ENCODE measurements at regions not wholly inside any gene's neighbourhood (a gene's known extent, or its start where the extent isn't known, plus 50 kb on each side); places are given as distances from the start of the nearest gene placed in this dataset.

- H3K9me2 ChIP-seq, result no peaks in the 10 kb centered on the region
- ChIA-PET CTCF (no interaction called here), POLR2A (no interaction called here)
- H3K4me2 ChIP-seq, result no peak overlapping the region
- H3K4me3 ChIP-seq (ENCODE audit: low read depth in 2 of 2, low read length in 1 of 2), result no peak overlapping the region
- no peak for TF ChIP-seq RFX5 (IDR thresholded peaks at IDR 0.05; ENCODE audit: low read length)
- no peak for TF ChIP-seq GATA2 (CRISPR knock-in tag; IDR thresholded peaks at IDR 0.05)
- no peak for TF ChIP-seq USF1 (IDR thresholded peaks at IDR 0.05; ENCODE audit: borderline replicate concordance, low read depth)
- TF ChIP-seq GABPA (IDR thresholded peaks at IDR 0.05; ENCODE audit: low read depth), result no peak
- no peak for TF ChIP-seq TEAD4 (IDR thresholded peaks at IDR 0.05; ENCODE audit: borderline replicate concordance, insufficient read depth)
- no peak for TF ChIP-seq FOXJ3 (CRISPR knock-in tag; IDR thresholded peaks at IDR 0.05)
- TF ChIP-seq NRF1 (IDR thresholded peaks at IDR 0.05; ENCODE audit: low read depth, low read length), result no peak
- no peak for TF ChIP-seq RXRA (IDR thresholded peaks at IDR 0.05; ENCODE audit: borderline replicate concordance, low read depth)
- TF ChIP-seq TAF1 (IDR thresholded peaks at IDR 0.05; ENCODE audit: borderline replicate concordance, low read depth, low read length), result no peak
- TF ChIP-seq MXI1 (IDR thresholded peaks at IDR 0.05; ENCODE audit: low read depth, low read length), result no peak
- TF ChIP-seq FOSL2 (IDR thresholded peaks at IDR 0.05; ENCODE audit: borderline replicate concordance, low read depth), result no peak
- TF ChIP-seq RAD21 (IDR thresholded peaks at IDR 0.05; ENCODE audit: low read length), result no peak
- TF ChIP-seq SIN3A (IDR thresholded peaks at IDR 0.05; ENCODE audit: borderline replicate concordance, low read depth, low read length), result no peak
- no peak for TF ChIP-seq YY1 (IDR thresholded peaks at IDR 0.05; ENCODE audit: low read depth)
- no peak for TF ChIP-seq TCF12 (IDR thresholded peaks at IDR 0.05)
- TF ChIP-seq MAX (IDR thresholded peaks at IDR 0.05; ENCODE audit: low read depth), result no peak
- TF ChIP-seq JUND (IDR thresholded peaks at IDR 0.05), result no peak
- no peaks in the 10 kb centered on the region for H3F3A ChIP-seq (replicated peaks; ENCODE audit: insufficient read depth)
- H3K79me2 ChIP-seq (ENCODE audit: insufficient read depth), result no peaks in the 10 kb centered on the region
- H2AFZ ChIP-seq (ENCODE audit: low read depth), result no peak overlapping the region
- no peaks in the 10 kb centered on the region for H4K20me1 ChIP-seq (ENCODE audit: insufficient read depth)
- no peaks in the 10 kb centered on the region for H3K36me3 ChIP-seq (replicated peaks in 1 of 2; ENCODE audit: control insufficient read depth in 1 of 2, insufficient read depth in 2 of 2, low read length in 1 of 2)
- no peak overlapping the region for H3K27ac ChIP-seq (ENCODE audit: low read depth in 2 of 2, low read length in 1 of 2)
- WGBS (ENCODE audit: low lambda C conversion rate), result 22% methylated on average over 1 of the region's 1 CpG
- H3K9me3 ChIP-seq, result no peaks in the 10 kb centered on the region
- no peaks in the 10 kb centered on the region; a peak in 1 of 4 replicates for H3K4me1 ChIP-seq (ENCODE audit: control insufficient read depth in 1 of 2, insufficient read depth in 2 of 2, low read depth in 1 of 2, low read length in 1 of 2)
- no peak overlapping the region for H3K9ac ChIP-seq
- H3K27me3 ChIP-seq (ENCODE audit: insufficient read depth), result no peaks in the 10 kb centered on the region
- DNase-seq, result no peak
Observed at GRCh38 chr3:118228151-118228550, 806.5 kb downstream of the IGSF11 start.

- H3K36me3 ChIP-seq (replicated peaks in 1 of 2; ENCODE audit: control insufficient read depth in 1 of 2, insufficient read depth in 2 of 2, low read length in 1 of 2), result no peaks in the 10 kb centered on the region
- WGBS (ENCODE audit: low lambda C conversion rate), result 26% methylated on average over 1 of the region's 1 CpG
- DNase-seq, result no peak
Observed at GRCh38 chr3:118229196-118229595, 805.5 kb downstream of the IGSF11 start.

More at GRCh38 chr3:118229196-118229595, 805.5 kb downstream of the IGSF11 start:
- Histone ChIP-seq H3K9me3 (no peaks in the 10 kb centered on the region), H3K9ac (no peak overlapping the region), H4K20me1 (ENCODE audit: insufficient read depth) (no peaks in the 10 kb centered on the region), H3K9me2 (no peaks in the 10 kb centered on the region), H2AFZ (ENCODE audit: low read depth) (no peak overlapping the region), H3K27me3 (ENCODE audit: insufficient read depth) (no peaks in the 10 kb centered on the region), H3F3A (replicated peaks; ENCODE audit: insufficient read depth) (no peaks in the 10 kb centered on the region), H3K4me1 (ENCODE audit: control insufficient read depth in 1 of 2, insufficient read depth in 2 of 2, low read depth in 1 of 2, low read length in 1 of 2) (no peaks in the 10 kb centered on the region; a peak in 1 of 4 replicates), H3K4me2 (no peak overlapping the region), H3K4me3 (ENCODE audit: low read depth in 2 of 2, low read length in 1 of 2) (no peak overlapping the region), H3K27ac (ENCODE audit: low read depth in 2 of 2, low read length in 1 of 2) (no peak overlapping the region), H3K79me2 (ENCODE audit: insufficient read depth) (no peaks in the 10 kb centered on the region)
- ChIA-PET POLR2A (no interaction called here), CTCF (no interaction called here)
- TF ChIP-seq EZH2phosphoT487 (IDR thresholded peaks at IDR 0.05; ENCODE audit: borderline replicate concordance, low read depth) (no peak), USF2 (IDR thresholded peaks at IDR 0.05; ENCODE audit: borderline replicate concordance, low read depth, low read length) (no peak), USF1 (IDR thresholded peaks at IDR 0.05; ENCODE audit: borderline replicate concordance, low read depth) (no peak), IRF3 (IDR thresholded peaks at IDR 0.05; ENCODE audit: low read depth, low read length) (no peak), RXRA (IDR thresholded peaks at IDR 0.05; ENCODE audit: borderline replicate concordance, low read depth) (no peak), SMC3 (IDR thresholded peaks at IDR 0.05; ENCODE audit: low read depth, low read length) (no peak), FOXJ3 (CRISPR knock-in tag; IDR thresholded peaks at IDR 0.05) (no peak), MAX (IDR thresholded peaks at IDR 0.05; ENCODE audit: low read depth) (no peak), FOSL2 (IDR thresholded peaks at IDR 0.05; ENCODE audit: borderline replicate concordance, low read depth) (no peak), POLR2AphosphoS5 (IDR thresholded peaks at IDR 0.05; ENCODE audit: low read depth, low read length) (no peak), NRF1 (IDR thresholded peaks at IDR 0.05; ENCODE audit: low read depth, low read length) (no peak), GATA2 (CRISPR knock-in tag; IDR thresholded peaks at IDR 0.05) (no peak), CTCF (IDR thresholded peaks at IDR 0.05) (no peak)
